GM18873 (cell line): ENCODE measurements at regions not wholly inside any gene's neighbourhood (a gene's known extent, or its start where the extent isn't known, plus 50 kb on each side); places are given as distances from the start of the nearest gene placed in this dataset.
A peak's percentile ranks its signal among the peaks of the same experiment; 100 is the strongest.

ENCODE experiments used
- ATAC-seq: cut with Tn5 transposase; IDR thresholded peaks from one replicate; pipeline ENCODE4 v1.9.1; 2021; ENCODE audit warnings: mild to moderate bottlenecking, moderate library complexity, moderate number of reproducible peaks; ENCODE audit not compliant: unreplicated experiment, low FRiP score

DNA sequence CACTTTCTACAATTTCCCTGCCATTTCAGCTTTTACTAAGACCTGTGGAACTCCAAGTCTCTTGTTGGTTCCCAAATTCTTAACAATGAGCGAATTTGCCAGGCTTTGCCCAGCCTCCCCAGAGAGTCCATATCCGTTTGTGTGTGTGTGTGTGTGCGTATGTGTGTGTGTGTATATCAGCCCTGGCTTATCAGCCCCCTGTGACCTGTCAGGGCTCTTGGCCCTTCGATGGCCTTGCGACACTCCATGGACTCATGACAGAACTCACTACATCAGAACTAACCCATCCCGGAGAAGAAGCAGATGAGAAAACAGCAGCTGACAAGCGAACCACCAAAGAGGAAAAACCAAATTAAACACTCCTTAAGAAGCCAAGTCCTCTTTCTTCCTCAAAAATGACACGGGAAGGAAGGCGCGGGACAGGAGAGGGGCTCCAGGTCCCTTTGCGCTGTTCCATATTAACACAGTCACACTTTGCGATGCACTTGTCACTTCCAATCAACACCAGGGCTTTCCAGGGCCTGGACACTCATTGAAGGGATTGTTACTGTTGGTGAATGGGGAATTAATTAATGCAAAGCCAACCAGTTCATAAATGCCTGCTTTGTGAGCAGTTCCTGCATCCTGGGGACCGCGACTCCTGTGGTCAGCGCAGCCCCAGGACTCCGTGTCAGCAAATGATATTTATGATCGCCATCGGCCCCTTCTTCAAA, 524.0 kb downstream of the CD83 start:
- ATAC-seq, result no peak

DNA sequence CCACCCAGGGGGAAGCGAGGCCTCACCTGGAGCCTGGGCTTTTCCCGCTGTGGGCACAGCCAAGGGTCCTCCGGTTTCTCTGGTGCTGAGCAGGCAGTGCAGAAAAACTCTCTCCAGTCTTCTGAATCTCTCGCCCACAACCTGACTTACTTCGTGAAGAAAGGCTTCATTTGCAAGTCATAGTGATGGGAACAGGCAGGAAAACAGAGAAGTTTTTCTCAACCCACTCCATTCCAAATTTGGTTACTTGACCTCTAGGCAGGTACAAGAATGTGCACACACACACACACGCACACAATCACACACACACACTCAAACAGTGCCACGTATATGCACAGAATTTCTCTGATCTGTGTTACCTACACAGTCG, 524.5 kb downstream of the CD83 start:
- ATAC-seq, result no peak

DNA sequence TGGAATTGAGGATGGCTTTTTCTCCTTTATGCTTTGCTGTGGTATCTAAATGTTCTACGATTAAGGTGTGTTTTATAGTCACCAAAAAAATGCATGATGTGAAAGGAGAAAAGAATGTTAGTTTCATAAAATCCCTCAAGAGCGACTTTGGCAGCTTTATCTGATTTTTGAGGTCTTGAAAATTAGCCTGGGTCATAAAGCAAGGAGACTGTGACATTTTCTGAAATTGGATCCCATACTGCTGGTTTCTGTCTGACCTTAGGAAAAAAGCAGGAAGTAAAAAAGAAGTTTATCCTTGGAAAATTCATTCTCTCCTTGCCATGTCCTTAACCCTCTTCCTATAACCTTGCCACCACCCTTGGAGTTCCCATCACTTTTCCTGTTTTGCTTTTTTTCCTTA, 525.3 kb downstream of the CD83 start:
- no peak for ATAC-seq

DNA sequence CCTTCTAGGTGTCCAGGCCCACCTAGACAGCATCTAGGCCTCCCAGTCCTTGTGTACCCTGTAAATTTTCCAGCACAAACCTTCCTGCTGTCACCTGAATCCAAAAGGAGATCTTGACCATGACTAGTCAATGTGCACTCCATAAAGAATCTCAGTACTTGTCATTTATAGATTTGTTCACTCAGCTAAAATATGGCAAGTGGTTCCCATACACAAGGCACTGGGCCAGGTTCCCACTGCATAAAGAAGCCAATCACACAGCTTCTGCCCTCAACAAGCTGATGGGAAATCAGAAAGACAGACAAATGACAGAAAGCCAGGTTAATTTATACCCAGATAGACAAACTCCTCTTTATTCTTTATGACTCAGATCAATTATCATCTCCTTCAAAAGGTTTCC, 526.8 kb downstream of the CD83 start:
- no peak for ATAC-seq

- ATAC-seq, result no peak
Observed at GRCh38 chr6:14645221-14645620, 527.6 kb downstream of the CD83 start.

DNA sequence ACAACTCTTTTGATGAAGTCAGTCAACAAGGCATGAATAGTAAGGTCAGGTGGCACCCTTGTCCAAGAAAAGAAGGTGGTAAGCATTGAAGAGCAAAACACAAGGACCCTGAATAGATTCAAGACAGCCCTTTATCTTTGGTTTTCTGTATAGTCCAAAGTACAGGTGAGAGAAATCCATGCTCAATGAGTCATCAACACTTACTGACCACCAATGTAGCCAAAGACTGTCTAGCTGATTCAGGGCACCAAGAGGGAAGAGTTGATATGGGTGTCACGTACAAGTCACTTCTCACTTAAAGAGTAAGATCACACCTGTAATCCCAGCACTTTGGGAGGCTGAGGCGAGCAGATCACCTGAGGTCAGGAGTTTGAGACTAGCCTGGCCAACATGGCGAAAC, 528.3 kb downstream of the CD83 start:
- no peak for ATAC-seq

- ATAC-seq, result no peak
Observed at GRCh38 chr6:14646371-14646770, 528.8 kb downstream of the CD83 start.

DNA sequence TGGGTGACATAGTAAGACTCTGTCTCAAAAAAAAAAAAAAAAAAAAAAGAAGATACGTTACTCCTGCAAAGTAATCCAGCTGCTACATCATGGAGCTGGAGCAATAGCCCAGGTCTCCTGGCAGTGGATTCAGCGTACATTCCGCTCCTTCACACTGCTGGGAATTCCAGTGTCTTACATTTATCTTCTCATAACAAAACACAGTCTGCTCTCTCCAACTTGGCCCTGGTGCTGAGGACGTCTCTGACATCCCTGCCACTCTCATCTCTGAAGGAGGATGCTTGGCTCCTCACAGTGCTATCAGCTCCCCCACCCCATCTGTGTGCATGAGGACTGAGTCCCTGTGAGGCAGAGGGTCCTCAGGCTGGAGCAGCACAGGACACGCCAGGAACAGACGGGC, 529.8 kb downstream of the CD83 start:
- no peak for ATAC-seq

- no peak for ATAC-seq
Observed at GRCh38 chr6:14652536-14652935, 535.0 kb downstream of the CD83 start.

DNA sequence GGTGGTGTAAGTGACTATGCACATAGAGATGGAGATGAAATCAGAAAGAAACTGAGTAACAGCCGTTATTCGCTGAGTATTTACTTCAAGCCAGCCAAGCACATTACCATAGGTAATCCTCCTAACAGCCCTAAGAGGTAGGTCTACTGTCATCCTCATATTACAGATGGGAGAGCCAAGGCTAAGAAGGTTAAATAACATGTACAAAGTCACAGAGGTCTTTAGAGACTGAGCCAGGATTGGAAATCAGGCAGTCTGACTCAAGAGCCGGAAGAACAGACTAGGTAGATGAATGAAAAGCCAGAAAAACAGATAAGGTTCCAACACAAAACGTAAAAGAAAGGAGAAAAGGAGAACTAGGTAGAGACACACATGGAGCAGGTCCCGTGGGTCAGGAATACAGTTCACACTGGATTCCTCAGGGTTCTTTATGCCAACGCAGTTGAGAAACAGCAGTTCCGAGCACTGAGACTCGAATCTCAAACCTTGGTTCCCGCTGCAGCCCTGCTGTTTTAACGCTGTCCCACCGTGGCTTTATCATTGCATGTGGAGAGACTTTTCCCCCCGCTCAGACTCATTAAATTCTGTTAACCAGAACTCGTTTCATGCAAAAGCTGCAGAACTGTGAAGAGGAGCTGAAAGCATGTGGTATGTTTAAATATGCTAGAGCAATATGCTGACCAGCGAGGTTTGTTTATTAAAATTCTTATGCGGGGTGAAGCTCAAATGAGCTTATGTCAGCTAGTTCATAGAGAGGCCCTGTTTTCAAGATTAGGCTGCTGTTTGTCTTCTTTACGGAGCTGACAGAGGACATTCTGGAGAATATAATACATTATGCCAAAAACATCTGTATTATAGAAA, 537.9 kb downstream of the CD83 start:
- no peak for ATAC-seq

DNA sequence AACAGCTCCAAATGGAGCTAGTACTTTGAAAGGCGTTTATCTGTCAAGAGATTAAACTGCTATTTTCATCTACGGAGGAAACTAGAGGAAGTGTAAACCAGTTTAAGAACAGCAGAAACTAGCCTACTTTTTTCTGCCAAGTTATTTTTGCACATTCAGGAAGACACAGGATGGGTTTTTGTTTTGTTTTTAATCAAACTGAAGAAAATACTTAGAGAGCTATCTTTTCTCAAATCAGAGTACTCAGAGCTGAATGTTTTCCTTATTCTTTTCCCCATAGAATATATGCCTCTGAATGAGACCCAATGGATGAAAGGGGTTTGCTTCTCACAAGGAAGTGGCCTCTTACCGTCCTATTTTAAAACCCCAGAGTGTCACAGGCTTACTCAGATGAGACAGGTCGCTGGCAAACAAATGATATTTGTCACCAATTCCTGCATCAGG, 538.5 kb downstream of the CD83 start:
- no peak for ATAC-seq

DNA sequence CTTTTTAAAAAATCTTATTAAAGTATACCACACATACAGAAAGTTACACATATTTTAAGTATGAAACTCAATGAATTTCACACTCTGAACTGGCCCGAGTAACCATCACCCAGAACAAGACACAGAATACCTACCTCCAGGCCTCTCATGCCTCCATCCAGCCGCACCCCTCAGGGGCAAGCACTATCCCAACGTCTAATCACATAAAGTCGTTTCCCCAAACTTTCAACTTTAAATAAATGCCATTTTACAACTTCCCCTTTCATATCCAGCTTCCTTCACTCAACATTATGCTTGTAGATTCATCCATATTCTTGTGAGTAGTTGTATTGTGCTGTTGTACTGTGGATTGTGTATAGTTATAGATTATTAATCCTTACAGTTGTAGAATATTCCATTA, 539.1 kb downstream of the CD83 start:
- no peak for ATAC-seq

DNA sequence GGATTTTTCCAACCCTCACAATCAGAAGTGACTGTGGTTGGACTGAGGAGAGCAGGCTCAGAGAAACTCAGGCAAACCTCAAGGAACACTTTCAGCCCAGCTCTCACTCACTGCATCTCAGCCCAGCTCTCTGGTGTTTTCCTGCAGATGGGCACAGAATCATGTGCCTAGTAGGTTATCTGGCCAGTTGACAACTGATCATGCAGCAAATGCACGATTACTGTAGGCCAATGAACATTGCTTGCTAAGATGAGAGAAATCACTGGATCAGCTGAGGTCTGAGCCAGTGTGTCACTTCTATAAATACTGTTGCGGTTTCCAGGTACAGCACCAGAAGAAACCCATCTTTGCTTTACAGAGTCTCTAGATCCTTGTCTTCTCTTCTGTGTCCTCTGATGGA, 540.5 kb downstream of the CD83 start:
- no peak for ATAC-seq

DNA sequence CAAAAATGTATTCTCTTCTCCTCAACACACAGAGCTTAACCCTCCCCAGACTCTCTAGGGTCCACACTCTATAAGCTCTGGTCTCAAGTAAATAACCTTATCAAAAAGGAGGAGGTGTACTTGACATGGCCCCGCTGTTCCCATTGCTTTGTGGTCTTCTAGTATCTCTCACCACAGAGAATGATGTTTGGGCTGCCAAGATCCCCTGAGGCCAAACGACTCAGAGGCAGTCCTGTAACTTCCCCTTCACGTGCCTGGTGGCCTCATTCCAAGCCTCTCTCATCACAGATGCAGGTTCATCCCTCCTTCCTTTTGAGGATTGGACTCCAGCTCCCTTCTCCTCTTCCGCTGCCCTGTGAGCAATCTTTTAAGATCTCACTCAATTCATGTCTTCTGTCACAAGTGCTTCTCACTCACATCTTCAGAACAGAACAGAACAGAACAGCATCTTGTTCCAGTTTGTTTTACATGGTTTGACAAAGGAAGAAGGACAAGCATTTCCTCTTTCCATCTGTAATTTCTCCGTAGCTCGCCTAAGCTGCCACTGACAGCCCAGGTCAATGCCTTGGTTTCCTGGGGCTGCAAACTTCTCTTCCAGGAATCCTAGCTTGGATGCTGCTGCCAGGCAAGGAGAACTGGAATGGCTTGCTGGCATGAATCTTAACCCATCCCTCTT, 541.5 kb downstream of the CD83 start:
- no peak for ATAC-seq

DNA sequence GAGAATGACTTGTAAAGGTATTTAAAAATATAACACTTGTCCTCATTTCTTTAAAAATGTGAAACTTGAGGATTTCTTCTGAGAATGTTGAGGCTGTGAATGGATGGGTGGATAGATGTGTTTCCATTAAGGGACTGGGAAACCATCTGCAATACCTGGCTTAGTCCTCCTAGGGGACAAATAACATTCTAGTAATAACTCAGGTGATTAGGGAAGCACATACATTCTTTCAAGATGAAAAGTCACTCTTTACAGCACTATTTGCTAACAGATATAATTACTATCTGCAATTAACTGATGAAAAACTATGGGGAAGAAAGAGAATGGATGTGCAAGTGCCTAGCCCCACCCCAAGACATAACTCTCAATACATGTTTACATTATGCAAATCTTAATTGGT, 542.3 kb downstream of the CD83 start:
- no peak for ATAC-seq

GRCh38 chr6:14660806-14661579, 543.4 kb downstream of the CD83 start:
- ATAC-seq, result no peak

DNA sequence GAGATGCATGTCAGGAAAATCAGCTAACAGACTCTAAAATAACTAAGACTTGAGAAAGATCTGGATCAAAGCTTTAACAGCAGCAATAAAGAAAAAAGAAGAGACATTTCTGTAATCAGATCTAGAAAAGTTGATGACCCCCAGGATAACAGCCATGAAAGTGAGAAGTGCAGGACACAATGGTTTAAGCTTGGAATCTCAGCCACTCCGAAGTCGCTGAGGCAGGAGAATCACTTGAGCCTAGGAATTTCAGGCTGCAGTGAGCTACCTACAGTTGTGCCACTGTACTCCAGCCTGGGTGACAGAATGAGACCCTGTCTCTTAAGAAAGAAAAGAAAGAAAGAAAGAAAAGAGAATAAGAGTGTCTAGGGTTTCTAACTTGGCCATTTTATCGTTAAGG, 544.1 kb downstream of the CD83 start:
- ATAC-seq, result no peak

- ATAC-seq, result peak; percentile 48
Observed at GRCh38 chr6:14664112-14664601, 546.6 kb downstream of the CD83 start.

DNA sequence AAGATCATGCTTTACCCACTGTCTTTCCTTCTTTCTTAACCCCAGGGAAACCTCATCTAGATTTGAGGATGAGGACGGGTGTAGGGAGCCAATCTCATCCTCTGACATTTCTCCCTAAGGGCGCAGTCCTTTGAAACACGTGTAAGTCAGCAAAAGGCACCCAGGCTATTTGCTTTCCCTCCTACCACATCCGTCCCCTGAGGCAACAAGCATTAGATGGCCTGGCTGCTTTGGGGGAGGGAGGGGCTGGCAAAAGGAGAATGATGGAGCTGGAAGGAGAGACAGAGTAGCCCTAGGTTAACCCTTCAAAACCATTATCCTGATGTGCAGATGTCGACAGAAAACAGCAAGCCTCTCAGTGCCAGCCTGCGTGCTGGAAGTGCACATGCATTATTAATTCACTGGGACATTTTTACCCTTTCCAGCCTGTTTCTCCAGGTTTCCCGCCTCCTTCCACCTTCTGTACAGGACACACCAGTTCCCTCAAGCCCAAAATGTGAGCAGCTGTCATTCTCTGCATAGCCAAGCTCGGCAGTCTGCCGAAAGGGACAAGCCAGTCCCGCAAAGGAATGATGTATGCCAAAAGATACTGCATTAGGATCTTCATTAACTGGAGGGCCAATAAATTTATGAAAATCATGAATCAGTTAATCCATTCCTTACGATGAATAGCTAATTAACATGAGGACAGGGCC, 547.2 kb downstream of the CD83 start:
- no peak for ATAC-seq
